ENCODE measurements at regions not wholly inside any gene's neighbourhood (a gene's known extent, or its start where the extent isn't known, plus 50 kb on each side); places are given as distances from the start of the nearest gene placed in this dataset.
"Not testable (repeated sequence)": the region's sequence is repeated elsewhere in the genome, so short reads cannot be mapped to it uniquely, and the experiment has no call there.

DNA sequence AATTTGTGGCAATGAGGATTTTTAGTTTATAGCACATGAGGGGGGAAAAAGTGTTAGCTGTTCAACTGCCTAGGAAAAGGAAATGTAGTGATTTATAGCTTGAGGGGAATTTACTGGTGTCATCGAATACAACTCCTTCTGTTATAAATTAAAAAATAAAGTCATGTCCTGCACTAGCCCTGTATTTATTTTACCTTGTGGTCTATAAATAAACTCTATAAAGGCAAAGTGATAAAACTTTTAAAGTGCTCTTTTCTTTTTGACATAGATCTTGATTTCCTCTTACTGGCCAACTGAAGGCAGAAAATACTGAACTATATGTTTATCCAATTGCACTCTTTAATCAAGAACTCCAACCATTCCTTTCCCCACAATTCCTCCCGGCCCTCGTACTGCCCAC lies 672.1 kb upstream of the SLIT2 start:
- peak; percentile 16 for DNase-seq

DNA sequence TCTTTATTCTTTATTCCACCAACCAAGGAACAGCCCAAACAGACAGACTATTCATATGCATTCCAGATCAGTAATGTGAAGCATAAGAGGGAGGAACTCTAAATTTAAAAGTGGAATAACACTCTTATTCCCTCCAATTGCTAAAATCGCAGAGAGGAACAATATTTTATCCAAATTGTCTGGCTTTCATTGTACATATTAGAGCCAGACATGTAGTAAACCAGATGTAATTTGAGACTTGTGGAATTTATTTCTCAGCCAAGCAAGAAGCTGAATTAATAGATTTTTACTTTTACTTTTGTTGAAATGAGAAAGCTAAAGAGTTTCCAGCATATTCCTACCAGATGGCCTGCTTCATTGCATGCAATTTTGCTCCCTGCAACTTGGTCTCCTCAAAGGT lies 674.6 kb upstream of the SLIT2 start:
- peak; percentile 24 for DNase-seq

DNA sequence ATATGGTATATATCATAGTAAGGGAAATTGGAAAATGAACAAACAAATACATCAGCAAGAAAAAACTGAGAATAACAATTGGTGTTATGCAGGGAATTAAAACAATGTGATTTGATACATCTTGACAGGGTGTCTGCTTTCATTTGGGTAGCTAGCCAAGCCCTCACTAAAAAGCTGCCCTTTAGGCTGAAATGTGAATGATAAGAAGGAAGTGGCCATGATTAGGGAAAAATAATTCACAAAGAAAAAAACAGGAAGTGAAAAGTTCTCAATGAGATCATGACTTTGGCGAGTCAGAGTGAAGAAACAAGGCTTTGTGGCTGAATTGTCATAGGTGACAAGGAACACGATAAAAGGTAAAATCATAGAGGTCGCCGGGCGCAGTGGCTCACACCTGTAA lies 675.8 kb upstream of the SLIT2 start:
- peak; percentile 3 for DNase-seq

DNA sequence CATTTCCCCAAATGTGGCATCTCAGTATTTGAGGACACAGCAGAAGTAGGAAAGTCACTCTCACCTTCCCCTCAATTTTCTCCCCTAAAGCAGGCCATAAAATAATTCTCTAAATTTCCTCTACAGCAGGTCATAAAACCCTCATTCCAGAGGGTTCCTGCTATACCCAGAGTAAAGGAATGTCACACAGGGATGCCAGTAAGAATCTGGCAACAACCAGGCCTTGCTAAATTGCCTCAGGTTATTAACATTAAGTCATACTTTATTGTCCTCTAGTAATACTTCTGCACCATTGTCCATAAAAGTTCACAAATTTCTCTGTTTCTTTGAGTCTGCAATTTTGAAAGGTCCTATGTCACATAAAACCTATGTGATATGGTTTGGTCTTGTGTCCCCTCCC lies 685.7 kb upstream of the SLIT2 start:
- no peak for DNase-seq

DNA sequence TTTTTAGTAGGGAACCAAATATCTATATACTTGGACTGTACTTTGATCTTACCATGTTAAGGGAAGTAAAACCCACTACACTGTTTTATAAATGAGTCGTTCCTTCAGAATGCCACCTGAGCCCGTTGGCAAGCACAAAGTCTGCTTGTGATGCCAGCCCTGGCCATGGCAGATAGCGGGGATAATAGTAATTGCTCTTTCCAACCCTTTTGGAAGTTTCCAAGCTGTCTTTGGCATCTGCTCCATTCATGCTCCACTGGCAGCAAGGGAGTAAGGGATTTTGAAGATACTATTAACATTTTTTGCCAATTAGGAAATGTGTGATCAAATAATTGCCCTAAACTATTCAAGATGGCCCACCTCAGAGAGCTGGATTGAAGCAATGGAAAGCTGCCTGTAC lies 689.2 kb upstream of the SLIT2 start:
- no peak for DNase-seq

DNA sequence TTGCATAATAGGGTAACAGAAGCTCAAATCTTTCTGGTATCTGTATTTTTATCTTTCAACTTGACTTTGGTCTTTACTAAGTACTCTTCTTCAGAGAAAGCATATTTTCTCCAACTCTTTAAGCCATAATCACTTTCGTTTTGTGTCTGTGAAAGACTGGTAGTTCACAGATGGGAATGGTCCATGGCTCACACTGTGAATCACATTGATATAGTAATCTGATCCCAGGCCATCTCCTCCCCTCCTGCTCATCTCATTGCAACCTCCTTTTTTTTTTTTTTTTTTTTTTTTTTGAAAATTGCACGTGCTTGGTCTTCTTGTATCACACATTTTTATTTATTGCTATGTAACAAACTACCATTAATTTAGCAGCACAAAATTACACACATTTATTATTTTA lies 694.5 kb upstream of the SLIT2 start:
- peak; percentile 6 for DNase-seq

DNA sequence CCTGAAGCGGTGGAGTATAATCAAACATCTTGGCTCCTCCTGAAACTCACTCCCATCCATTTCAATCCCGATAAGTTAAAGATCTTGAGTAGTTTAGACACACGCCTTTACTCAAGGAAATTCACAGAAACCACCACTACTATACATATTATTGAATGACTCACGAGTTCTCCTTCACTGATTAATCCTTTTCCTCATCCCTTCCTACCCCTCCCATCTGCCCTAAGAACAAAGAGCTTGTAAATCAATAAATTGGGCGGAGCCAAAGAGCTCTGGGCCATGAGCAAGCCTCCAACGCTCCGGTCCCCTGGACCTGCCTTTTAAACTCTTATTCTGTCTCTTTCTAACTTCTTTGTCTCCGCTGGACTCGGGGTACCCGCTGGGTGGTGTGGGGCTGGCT lies 695.4 kb upstream of the SLIT2 start:
- not testable (repeated sequence) for DNase-seq

DNA sequence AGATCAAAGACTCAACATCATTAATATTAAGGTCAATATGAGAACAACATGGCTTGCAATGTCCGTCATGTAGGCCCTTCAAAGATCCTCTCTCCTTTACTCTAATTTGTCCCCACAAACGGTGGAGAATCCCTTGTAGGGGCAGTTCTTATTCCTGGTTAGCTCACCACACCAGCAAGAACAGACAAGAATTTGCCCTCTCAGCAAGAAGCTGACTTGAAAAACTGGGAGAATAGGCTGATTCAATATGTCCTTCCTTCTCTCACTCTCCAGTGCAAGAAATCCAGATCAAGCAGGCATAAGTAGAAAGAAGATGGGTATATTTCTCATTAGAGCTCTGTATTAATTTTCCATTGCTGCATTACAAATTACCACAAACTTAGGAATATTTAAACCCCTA lies 704.2 kb upstream of the SLIT2 start:
- DNase-seq = no peak

DNA sequence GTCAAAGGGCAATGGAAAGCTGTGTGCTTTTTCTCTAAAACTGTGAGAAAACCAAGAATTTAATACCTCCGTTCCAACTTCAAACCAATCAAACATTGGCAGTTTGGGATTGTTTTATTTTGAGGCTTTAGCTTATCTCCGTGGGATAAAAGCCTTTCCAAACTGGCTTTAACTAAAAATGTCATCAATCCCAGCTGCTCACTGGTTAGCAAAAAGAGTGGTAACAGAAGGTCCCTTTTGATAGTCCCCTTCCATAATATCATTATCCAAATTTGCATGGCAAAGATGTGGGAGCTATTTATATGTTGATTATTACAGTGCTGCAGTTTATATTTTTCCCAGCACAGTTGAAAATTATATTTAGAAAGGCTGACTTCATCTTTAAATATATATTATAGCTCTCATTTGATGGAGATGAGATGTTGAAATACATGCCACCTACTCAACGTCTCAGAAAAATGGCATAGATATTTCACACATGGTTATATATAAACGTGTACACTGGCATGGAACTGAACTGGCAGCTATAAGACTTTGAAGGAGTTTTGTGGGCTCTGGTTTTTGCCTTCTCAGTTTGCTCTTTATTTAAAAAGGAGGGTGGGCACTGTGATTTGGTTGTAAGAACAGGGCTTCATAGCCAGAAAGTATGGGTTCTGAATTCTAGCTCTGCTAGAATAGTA lies 707.1 kb upstream of the SLIT2 start:
- DNase-seq = no peak

DNA sequence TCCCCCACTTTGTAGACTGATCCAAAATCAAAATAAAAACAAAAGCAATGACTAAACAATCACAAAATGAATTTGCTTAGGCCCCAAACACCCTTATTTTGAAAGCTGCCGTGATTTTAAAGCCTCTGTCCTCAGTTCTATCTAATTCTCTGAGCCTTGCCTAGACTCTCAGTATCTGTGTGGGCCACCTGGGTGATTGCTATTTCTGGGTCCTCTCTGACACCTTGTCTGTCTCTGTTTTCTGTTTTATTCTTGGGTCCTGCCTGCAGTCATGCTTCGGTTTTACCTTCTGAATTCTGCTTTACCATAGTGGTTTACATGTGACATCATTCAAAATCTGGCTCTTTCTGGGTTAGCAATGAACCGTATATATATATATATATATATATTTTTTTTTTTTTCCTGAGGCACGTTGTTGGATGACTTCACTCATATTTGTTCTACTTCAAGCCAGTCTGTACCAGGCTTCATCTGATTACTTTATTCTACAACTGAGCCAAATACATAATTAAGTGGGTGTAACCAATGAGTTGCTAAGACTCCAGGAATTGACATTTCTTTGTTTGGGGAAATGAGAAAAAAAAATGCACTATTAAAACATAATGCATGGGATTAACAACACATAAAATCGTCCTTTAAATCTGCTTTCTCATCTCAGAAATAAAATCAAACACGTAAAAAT lies 710.7 kb upstream of the SLIT2 start:
- DNase-seq = no peak

DNA sequence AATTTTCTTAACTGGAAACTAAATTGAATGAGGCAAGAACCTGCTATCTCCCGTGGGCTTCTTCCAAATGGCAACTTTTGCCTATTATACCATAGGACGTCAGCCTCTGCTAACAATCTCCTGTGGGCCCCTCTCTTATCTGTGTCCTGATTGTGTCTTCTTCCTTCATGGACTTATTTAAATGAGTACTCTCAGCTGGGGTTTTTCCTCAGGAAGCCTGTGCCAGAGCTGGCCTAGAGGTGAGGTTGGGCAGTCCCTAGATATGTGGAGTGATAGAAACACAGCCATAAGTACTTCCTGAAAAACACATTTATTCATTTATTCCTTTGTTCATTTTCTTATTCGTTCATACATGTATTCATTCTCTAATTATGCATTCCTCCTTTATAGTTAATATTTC lies 712.5 kb upstream of the SLIT2 start:
- DNase-seq = no peak

DNA sequence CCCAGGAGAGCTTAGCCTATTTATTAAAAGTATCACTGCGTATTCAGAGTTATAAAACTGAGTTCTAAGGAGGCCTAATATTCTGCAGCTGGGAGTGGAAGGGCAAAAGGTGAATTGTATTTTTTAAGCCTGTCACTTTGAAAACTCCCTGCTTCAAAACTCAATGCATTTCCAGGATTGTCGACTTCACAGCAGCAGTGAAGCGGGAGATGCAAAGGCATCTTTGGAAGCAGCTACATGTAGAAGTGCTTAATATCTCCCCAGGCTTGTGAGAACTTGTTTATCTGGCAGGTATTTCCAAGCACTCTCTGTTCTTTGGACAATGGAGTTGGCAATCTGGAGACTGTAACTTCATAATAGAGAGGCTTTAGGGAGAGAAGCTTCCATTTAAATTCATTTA lies 717.5 kb upstream of the SLIT2 start:
- no peak for DNase-seq

DNA sequence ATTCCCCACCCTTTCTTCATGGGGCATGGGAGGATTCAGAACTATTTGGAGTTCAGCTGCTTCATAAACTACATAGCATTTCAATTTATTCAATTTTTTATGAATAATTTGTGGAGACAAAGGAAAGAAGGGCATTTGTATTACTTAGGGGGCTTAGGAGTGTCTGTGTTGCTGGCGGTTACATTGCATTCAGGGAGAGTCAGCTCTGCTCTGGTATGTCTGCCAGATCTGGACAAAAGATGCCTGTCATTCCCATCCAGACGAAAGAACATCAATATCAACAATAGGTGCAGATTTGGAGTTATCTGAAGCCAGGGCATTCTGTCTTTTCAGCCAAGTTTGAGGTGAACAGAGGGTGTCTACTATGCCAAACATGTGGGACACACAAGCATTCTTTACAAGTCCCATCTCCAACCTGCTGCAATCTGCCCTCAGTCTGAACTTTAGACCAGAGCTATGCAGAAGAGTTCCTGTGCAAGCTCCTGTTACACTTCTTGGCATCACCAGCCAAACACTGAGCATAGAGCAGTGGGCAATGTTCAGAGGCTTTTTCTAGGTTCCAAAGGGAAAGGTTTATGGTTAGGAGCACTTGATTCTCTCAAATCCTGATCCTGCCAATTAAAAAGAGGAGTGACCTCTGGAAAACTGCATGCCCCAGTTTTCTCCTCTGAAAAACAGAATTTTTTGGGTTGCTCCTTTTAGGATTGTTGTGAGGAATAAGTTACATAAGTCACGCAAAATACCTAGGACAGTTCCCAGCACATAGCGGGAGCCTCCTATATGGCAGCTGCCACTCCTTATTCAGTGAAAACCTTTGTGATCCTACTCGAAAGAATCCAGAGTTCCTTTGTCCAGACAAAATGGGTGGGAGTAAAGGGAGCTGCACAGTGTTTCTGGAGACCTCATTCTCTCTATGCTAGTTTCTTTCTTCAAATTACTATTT lies 719.5 kb upstream of the SLIT2 start:
- no peak for DNase-seq

DNA sequence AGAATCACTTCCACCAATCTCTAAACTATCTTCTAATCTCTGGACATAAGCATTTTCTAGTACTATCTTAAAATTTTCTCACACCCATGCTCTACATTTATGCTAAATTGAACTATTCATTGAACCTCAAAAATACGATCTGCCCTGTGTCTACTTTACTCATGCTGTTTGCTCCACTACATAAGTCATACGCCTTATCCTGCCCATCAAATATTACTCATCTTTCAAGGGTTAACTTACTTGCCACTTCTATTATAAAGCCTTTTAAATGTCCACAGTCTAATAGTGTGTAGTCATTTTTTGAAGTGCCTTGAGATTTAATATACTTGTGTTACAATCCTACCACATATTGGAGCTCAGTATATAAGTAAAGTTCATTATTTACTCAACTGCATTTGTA lies 727.7 kb upstream of the SLIT2 start:
- DNase-seq = no peak

DNA sequence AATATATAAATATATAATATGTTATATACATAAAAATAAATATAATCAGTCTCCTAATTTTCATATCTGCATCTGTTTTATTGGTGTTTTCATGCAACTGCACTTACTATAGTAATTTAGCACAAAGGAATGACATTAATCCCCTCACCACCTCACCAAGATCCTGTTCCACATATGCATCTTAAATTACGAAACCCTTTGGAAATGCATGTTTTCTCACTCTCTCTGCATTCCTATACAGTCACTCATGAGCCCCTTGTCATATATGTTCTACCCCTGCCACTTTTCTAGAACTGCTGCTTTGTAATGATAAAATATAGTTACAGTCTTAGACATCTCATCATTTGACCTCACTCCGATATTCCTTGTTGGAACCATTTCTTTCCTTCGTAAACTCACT lies 728.7 kb upstream of the SLIT2 start:
- peak; percentile 41 for DNase-seq

DNA sequence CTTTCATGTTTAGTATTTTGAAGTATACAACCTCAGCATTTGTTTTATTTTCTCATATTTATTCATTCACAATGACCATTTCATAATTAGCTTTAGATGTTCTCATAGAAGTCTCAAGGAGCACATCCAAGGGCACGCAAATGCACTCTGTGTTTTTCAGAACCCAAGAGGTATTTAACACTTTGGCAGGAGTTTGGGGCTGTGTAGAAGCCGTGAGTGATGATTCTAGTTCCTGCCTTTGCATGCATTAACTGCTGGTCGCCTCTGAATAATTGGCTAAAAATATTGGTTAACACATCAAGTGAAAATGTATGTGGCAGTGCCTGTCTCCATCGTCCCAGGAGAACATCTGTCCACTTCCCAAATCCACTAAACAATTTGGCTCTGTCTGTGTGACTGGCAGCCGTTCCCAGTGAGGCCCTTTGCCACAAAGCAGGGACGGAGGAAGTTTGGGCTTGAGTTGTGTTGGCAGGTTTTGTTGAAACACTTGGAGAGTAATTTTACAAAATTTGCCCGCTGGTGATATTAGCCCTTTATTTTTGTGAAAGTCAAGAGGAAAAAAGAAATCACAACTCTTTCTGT lies 730.7 kb upstream of the SLIT2 start:
- DNase-seq = no peak

DNA sequence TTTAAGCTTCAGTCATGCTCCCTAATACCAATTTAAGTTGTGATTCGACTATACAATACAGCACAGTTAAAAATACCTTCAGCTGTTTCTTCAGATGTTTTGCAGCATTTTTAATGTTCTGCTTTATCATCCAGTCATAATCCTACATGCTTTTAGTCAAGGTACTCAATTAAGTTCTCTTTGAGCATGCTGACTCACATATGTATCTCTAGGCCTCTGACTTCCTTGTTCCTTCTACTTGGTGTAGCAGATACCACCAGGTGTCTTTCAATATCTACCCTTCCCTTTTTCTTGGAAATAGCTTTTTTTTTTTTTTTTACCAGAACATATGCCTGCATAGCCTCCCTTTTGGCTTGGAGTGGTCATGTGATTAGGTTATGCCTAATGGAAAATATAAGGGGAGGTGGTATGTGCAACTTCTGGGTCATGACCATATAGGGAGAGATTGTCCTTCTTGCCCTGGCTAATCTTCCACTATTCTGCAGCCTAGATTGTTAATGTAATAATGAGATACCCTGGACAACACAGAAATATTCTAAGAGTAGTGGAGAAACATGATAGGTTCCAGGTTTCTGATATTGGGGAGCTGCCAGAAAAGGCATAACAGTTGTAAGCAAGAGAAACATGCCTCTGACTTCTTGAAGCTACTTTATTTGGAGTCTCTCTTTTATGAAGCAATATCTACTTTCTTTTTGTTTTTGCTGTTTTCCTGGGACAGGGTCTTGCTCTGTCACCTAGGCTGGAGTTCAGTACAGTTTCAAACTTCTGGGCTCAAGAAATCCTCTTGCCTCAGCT lies 737.2 kb upstream of the SLIT2 start:
- no peak for DNase-seq

DNA sequence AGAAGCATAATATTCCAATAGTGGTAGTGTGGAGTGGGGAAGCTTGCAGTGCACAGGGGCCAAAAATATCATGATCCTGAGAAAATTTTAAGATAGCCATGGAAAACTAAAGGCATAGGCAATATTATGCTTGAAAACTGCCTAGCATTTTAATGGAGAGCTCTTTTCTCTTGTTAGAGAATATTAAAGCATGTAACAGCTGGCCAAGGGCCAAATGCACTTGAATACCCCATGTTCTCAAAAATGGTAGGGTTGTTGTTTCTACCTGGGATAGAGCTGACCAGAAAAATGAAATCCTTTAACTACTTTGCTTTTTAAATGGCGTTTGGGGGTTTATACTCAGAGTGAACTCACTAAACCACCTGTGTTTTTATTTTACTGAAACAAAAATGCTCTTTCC lies 739.6 kb upstream of the SLIT2 start:
- no peak for DNase-seq

DNA sequence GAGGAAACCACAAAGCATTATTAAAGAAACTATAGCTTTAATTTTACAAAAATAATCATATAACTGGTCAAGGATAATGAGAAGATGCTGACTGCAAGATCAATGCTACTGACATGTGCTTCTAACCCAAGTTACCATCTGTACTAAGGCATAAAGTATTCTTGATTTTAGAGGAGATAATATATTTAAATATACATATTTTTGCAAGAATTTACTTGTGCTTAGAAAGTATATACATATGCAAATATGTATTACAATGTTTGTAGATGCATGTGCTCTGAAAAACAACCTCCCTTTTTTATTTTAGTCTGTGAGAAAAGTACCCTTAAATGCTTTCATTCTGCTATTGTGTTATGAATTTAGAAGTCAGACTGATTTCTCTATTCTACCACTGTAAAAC lies 740.7 kb upstream of the SLIT2 start:
- no peak for DNase-seq

DNA sequence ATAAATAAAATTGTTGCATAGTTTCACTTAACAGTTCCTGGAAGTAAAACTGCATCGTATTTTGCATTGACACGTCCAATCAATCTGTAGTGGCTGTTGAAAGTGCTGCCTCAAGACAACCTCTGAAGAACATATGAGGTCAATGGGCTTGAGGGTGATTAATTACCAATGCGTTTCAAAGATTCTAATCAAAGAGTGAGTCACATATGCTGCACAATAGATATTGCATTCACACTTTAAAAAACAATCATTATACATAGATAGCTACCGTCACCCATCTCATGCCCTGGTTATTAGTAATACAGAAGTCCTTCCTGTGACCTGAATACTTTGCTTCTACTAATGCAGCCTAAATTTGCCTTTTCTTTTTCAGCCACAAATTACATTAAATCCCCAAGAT lies 743.3 kb upstream of the SLIT2 start:
- peak; percentile 19 for DNase-seq

DNA sequence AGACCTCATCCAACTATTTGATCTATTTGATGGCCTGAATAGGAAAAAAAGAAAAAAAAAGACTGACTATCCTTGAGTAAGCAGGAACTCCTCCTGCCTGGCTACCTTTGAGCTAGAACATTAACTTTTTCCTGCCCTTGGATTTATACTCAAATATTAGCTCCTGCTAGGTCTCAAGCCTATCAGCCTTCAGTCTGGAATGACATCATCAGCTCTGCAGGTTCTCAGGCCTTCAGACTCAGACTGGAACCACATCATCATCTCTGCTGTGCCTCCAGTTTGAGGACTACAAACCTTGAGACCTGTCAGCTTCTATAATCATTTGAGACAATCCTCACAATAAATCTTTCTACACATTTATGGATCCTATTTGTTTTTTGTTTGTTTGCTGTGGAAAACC lies 754.0 kb upstream of the SLIT2 start:
- DNase-seq = no peak

DNA sequence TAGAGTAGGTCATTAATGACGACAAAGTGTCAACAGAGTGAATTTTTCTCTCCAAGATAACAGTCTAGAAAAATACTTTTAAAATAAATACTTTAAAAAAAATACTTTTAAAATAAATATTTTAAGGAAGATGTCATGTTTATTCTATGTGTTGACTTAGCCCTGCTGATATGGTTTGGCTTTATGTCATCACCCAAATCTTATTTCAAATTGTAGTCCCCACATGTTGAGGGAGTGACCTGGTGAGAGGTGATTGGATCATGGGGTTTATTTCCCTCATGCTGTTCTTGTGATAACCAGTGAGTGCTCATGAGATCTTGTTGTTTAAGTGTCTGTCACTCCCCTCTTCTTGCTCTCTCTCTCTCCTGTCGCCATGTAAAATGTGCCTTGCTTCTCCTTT lies 754.9 kb upstream of the SLIT2 start:
- no peak for DNase-seq

DNA sequence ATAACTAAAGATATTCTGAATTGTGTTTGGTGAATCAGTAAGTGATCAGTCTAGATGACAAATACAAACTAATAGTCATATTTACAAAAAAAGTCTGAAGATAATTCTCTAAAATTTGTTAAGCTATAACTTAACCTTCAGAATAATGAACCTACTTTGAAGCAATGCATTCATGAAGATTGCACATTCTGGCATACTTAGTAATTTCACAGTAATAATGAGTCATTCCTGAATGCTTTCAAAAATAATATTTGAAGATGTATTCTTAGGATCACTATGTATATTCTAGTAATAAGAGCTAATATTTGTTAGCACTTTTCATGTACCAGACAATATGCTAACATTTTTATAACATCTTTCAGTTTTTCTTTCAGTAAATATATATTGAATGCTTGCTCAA lies 756.7 kb upstream of the SLIT2 start:
- peak; percentile 27 for DNase-seq

Measured in fibroblast of skin of right biceps (primary cell).